DMS 273 (cell line): ENCODE measurements at regions not wholly inside any gene's neighbourhood (a gene's known extent, or its start where the extent isn't known, plus 50 kb on each side); places are given as distances from the start of the nearest gene placed in this dataset.
A peak's percentile ranks its signal among the peaks of the same experiment; 100 is the strongest.
"Not testable (repeated sequence)": the region's sequence is repeated elsewhere in the genome, so short reads cannot be mapped to it uniquely, and the experiment has no call there.

Experiments used
- DNase-seq: peaks from one replicate; lab custom pipeline; 2025; ENCODE audit not compliant: unreplicated experiment; lab: John Stamatoyannopoulos, UW

- DNase-seq, result no peak
These were observed 371.2 kb upstream of the RORB start for GRCh38 chr9:74125941-74126340.

DNA sequence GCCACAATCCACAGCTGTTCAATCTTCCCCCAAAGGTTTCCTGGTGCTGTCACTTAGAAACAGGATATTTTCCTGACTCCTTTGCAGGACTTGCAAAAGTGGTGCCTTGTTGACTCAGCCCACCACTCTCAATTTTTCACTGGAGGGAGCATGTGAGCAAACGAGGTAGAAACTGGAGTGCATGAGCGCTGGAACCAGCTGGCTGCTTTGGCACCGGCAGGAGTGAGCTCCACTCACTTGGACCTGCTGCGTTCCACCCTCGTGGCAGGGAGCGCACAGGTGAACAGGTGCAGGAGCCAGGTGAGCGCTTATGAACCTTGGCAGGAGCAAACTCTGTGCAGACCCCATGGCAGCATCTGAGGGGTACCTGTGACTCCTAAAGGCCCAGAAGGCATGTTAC is 364.1 kb upstream of the RORB start:
- DNase-seq, result peak; percentile 1

GRCh38 chr9:74133921-74134320 is 363.2 kb upstream of the RORB start:
- DNase-seq, result no peak

DNA sequence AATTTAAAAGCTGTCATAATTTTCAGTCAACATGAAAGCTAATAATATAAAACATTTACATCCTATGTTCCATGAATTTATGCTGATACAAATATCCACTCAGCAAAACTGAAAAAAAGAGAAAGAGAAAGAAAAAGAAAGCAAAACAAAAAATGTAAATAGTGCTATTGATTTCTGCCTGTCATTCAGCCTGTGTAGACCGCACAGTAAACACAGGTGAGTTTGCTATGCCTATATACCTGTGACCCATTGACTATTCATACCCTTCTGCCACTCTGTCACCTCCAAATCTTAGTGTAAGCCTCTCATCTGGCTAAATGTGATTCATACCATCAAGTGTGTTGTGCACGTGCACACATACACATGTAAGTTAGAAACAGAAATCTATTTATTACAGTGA is 359.0 kb upstream of the RORB start:
- no peak for DNase-seq

GRCh38 chr9:74140141-74140540 is 357.0 kb upstream of the RORB start:
- DNase-seq, result no peak

GRCh38 chr9:74147906-74148305 is 349.2 kb upstream of the RORB start:
- no peak for DNase-seq

DNA sequence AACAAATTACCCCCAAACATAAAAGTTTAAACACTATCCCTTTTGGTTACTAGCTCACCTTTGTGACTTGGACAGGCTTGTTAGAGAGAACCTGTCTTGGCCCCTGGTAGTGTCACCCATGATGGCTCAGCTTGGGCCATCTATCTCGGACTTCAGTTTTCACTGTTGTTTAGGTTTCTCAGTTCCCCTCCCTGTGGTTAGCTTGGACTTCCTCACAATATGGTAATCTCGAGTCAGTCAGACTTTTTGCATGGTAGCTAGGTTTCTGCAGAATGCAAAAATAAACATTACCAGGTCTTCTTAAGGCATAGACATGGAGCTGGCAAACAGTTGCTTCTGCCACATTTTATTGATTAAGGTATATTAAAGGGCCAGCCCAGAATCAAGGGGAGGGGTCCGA is 324.3 kb upstream of the RORB start:
- no peak for DNase-seq

- DNase-seq, result no peak
These were observed 323.9 kb upstream of the RORB start for GRCh38 chr9:74173284-74173683.

- DNase-seq, result not testable (repeated sequence)
These were observed 299.4 kb upstream of the RORB start for GRCh38 chr9:74197771-74198170.

DNA sequence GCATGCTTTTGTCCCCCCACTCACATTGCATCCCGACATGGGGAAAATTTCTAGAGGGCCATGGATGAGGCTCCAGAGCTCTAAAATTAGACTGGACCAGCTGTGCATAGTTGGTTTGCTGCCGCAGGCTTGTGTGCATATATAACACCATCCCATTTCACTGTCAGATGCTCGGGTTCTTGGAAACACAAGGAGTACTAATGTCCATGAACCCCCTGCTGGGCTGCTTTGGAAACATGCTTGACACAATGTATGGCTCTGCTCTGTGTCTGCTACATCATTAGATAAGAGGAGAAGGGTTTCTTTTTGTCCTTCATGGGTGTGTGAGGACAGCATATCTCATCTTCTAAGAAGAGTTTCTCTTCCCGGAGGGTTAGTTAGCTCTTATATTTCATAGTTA is 292.1 kb upstream of the RORB start:
- peak; percentile 0 for DNase-seq

- DNase-seq, result no peak
These were observed 278.6 kb upstream of the RORB start for GRCh38 chr9:74218385-74219063.

GRCh38 chr9:74220327-74220726 is 276.8 kb upstream of the RORB start:
- DNase-seq, result no peak

DNA sequence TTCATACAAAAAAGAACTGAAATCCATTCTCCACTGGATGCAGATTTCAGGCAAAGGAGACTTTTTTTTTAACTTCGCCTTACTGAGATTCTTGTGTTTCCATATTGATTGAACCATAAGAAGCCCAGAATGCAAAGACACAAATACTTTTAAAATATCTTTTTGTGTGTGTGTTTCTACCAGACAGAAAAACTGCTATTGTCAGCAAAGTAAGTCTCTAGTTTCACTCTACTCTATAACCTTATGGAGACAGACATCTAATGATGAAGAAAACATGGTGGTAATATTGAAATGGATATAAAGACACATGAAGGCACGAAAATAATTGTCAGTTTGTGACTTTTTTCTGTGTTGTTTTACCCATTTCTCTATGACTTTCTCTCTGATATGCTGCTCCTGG is 260.3 kb upstream of the RORB start:
- no peak for DNase-seq

GRCh38 chr9:74245866-74246497 is 251.2 kb upstream of the RORB start:
- no peak for DNase-seq

GRCh38 chr9:74255489-74255984 is 241.6 kb upstream of the RORB start:
- DNase-seq, result no peak

DNA sequence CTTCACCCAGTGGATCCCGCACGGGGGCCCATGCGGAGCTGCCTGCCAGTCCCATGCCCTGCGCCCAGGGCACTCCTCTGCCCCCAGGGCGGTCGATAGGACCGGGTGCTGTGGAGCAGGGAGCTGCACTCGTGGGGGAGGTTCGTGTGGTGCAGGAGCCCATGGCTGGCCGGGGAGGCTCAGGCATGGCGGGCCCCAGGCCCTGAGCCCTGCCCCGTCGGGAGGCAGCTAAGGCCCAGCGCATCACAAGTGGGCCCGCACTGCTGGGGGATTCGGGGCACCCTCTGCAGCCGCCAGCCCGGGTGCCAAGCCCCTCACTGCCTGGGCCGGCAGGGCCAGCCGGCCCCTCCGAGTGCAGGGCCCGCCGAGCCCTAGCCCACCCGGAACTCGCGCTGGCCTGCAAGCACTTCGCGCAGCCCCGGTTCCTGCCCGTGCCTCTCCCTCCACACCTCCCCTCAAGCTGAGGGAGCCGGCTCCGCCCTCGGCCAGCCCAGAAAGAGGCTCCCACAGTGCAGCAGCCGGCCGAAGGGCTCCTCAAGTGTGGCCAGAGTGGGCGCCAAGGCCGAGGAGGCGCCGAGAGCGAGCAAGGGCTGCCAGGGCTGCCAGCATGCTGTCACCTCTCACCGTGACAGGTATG is 221.1 kb upstream of the RORB start:
- no peak for DNase-seq

- no peak for DNase-seq
These were observed 219.6 kb upstream of the RORB start for GRCh38 chr9:74277532-74277931.

DNA sequence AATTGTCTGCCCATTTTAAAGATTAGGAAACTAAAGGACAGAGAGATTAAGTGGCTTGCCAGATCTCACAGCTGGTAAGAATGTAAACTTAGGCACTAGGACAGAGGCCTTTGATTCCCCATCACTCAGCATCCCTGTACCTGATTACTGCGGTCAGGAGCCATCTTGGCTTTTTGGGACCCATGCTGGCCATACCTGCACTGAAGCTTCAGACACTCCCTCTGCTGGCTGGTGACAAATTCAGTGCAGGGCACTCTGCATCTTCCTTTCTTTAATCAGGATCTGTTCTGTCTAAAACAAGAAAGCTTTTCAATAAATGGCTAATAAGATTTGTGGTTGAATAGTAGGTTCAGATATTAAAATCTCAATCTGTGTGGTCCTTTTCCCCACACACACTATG is 215.5 kb upstream of the RORB start:
- peak; percentile 2 for DNase-seq

GRCh38 chr9:74282526-74283253 is 214.4 kb upstream of the RORB start:
- no peak for DNase-seq

DNA sequence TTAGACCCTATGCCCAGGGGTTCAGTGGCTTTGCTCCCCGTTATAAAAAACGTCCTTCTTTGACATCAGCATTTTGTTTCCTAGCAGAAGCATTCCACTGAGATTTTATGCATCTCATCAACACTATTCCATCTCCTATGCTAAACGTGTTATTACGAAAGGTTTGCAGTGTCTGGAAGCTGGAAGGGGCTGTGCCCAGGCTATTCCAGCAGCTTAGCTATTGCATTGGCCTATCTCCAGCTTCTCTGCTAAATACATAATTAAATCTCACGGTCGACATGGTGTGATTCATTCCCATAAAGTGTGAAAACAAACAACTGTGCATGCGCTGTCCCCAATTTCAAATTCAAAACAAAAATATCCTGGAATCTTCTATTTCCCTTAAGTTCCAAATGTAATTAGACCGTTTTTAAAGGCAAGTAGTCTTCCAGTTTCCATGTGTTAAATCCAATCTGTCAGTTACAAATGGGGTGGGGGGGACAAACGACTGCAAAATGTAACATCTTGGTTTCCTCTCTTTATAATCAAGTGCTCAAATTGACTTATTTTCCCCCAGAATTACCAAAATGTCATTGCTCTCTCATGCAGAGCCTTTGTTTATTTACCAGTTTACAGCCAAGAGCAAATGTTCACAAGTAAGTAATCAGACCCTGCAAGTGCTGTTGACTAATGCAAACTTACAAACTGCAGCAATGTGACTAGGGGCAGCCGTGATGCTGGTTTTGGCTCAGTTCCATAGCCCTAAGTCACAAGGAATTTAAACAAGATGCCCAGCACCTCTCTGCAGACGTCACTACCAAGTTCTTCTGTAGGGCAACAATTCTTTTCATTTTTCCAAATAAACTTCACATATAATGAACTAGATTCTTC is 212.3 kb upstream of the RORB start:
- peak; percentile 3 for DNase-seq

- no peak for DNase-seq
These were observed 203.7 kb upstream of the RORB start for GRCh38 chr9:74293479-74293878.
